DMS114 treated with DMSO at 0.1 percent for 48 hours (cell line): ENCODE measurements at regions not wholly inside any gene's neighbourhood (a gene's known extent, or its start where the extent isn't known, plus 50 kb on each side); places are given as distances from the start of the nearest gene placed in this dataset.
"Not testable (repeated sequence)": the region's sequence is repeated elsewhere in the genome, so short reads cannot be mapped to it uniquely, and the experiment has no call there.

ENCODE experiments used
- DNase-seq: peaks from one replicate; lab custom pipeline; 2025; ENCODE audit not compliant: unreplicated experiment; lab: John Stamatoyannopoulos, UW

DNA sequence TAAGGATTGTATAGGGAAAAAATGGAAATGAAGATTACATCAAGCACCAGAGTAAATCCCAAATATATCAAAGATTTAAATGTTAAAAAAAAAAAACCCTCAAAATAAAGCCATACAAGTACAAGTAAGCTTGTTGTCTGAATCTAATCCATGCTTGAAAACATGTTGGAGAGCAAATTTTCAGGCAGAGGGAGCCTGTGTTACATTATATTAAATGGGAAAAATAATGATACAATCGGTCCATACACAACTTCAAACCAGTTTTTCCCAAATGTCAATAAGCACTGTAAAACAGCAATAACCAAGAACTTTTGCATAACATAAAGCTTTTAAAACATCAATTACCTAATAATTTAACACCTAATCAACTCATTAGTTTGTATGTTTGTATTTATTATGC, 949.4 kb upstream of the ADGRL4 start:
- no peak for DNase-seq

DNA sequence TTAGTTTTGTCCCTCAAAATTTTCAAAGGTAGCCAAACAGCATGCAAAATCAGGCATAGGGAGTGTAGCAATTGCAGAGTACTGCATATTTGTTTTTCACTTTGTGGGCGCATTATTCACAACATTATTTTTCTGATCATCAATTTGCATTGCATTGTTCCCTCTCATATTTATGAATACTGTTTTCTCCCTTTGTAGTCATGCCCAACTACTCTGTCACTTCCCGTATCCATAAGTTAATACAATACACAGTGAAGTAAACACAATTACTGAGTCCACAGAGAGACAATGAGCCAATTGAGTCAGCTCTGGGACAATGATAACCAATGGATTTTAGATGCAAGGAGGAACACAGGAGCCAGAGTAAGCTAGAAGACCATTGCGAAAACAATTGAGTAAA, 944.0 kb upstream of the ADGRL4 start:
- DNase-seq = no peak

DNA sequence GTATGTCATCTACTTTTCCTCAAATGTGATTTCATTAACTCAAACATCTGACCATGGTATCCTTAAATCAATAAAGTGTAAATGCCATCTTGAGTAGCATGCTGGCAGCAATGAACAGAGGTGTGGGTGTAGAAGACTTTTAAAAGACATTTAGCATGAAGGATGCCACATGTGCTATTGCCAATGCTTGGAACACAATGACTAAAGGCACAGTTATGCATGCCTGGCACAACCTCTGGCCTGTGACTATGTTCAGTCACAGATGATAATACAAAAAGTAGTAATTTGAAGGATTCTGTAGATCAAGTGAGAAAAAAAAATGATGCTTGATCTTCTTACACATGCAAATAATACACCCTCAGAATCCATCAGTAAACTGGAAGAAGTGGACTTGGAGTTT, 938.9 kb upstream of the ADGRL4 start:
- DNase-seq = no peak

DNA sequence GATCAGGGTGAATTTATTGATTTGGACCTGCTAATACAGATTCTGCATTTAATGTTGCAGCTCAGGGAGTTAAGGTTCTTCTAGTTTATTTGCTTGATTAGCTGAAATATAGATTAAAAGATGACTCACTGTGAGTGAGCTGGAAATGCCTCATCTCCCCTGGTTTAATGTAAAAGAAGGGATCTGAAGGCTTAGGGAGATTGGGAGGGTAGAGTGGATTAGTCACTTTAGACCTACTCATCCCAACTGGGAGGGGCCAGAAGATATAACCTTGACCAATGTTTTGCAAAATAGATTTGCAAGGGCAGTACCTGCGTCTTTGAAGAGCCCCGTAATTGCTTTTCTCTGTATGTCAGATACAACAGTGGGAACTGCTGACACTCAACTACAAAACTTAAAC, 922.8 kb upstream of the ADGRL4 start:
- DNase-seq = no peak

DNA sequence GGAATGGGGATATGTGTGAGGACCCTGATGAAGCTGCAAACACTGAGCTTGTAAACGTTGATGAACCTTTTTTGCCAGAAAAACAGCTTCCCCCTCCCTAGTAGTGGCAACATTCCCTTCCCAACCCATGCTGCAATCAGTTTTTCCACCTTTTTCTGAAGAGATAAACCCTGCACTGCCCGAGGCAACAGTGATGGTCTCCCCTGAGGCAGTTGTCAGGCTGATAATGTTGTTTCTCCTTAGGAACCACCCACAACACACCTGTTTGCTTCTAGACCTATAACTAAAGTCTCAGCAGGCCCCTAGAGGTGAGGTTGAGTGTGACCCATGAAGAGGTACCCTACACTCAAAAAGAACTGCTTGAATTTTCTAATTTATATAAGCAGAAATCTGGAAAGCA, 922.4 kb upstream of the ADGRL4 start:
- no peak for DNase-seq

DNA sequence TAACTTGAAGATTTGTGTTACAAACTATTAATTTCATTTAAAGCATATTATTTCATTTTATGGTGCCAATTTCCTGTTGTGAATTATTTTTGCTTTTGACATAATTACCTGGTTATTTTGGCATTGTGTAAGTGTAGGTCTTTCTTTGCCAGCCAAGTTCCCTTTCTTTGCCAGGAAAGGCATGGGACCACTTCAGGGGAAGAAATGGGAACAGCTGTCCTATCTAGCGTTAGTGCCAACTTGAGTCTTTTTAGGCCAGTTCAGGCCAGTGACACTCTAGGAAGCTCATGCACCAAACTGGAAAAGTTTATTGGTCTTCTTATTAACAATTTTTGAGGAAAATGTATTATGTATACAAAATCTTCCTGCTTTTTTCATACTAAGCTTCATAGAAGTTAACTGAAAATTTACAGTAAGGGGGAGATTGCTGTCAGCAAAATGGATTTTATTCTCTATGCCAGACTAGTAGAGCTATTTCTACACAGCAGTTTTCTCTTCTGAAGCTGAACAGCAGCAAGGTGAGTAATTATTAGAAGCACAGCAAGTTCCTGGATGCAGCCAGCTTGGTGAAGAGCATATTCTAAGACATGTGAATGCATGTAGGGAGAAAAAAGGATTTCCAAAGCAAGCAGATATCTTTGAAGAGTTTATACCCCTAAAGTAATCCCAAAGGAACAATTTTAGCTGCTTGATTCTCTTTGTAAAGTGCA, 914.6 kb upstream of the ADGRL4 start:
- DNase-seq = no peak

DNA sequence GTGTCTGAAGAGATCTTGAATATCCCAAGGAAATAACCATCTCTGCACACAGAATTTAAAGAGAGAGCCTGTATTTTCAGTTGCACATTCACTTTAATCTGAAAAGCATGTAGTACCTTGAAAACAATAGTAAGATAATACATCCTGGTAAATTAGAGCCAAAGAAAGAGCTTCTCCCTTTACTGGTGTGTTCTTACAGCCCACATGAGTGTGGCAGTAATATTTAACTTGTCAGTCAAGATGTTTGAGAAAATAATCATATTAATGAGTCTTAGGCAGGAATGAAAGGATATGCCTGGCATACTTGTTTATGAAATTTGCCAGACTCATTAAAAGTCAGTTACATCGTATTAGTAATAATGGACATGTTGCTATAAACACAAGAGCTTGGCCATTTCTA, 908.4 kb upstream of the ADGRL4 start:
- no peak for DNase-seq

DNA sequence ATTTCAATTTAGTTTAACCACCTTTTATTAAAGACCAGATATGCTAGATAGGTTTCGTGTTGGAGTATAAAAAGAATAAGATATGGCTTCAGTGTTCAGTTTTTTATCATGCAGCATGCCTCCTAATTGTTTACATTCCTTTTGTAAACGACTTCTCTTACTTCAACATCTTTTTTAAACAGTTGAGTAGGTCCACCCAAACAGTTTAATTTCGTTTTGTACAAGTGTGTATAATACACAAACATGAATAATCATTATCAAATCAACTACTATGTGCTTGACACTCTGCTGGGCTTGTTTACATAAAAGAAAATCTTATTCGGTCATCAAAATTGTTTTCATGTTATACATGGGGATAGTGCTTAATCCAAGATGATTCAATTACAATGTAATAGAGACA, 906.3 kb upstream of the ADGRL4 start:
- DNase-seq = no peak

DNA sequence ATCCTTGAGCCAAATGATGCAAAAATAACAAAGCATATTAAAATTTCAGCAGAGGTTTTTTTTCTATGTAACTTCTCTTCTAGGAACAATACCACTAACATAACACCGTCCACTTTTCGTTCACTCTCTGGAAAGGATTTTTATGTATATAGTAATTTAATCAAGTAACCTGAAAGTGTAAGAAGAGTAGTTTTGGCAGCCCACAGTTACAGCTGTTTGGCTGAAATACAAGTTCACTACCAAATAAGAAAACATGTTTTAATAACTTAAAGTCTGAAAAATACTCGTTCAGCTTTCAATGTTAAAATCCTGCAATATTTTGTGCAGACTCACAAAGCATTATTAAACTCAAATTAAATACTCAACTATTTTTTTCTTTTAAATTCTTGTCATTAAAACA, 896.8 kb upstream of the ADGRL4 start:
- no peak for DNase-seq

DNA sequence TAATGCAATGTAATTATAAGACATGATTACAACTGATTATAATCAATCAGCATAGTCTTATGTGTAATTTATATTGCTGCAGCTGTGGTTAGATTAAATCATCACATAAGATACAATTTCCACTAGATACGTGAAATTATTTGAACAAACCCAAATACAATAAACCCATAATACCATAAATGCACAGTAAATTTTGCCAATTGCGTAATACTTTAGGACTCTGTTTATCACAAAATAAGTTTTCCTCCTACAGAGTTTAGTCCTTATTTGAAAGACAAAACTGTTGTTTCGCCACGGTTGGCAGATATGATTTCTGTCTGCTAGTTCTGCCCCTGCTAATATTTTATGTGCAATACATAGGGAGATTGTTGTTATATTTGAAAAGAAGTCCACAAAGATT, 895.9 kb upstream of the ADGRL4 start:
- DNase-seq = no peak

DNA sequence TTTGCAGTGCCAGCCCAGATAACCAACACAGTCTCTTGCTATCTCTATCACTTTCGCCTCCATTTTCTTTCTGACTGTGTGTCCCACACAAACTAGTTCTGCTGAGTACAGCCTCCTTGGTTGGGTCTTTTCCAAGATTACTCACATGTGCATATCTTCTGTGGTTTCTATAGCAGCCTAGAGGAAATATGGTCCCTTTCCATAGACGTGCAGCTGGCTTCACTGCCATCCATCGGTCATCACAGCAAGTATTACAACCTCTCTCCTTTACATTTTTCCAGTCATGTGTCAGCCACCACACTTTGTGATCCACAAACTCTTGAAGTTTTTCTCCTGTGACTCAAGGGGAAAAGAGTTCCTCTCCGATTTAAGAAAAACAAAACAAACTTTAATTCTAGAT, 893.4 kb upstream of the ADGRL4 start:
- no peak for DNase-seq

DNA sequence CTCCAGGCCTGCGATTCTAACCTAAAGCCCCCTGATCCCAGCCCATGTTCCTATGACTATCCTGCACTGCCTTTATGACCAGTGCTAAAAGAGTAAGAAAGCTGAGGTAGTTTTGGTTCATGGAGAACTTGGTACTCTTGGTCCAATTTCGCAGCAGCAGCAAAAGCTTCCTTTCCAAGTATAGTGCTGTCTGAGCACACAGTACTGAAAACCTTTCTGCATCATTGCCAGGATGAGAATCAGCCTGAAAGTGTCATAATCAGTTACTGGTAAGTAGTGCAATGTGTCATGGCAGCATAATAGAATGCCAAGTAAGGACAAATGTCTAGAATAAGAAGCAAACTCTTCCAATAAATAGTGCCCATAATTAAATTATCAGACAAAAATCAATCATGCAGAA, 889.6 kb upstream of the ADGRL4 start:
- no peak for DNase-seq

DNA sequence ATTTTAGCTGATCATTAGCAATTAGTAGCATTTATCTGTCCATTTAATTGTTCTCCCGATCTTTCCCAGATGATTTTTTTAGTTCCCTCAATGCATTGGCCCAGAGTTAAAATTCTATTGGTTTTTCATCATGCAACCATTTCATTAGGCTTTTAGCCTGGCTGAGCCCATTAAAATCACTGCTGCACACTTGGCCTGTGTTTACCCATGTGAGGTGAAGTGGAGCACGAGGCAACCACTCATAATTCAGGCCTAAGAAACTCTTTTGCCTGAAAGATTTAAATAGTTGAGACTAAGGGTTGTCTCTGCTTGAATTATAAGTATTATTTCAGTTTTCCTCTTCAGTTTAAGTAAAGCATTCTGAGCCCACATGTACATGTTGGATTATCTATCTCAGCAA, 889.0 kb upstream of the ADGRL4 start:
- no peak for DNase-seq

DNA sequence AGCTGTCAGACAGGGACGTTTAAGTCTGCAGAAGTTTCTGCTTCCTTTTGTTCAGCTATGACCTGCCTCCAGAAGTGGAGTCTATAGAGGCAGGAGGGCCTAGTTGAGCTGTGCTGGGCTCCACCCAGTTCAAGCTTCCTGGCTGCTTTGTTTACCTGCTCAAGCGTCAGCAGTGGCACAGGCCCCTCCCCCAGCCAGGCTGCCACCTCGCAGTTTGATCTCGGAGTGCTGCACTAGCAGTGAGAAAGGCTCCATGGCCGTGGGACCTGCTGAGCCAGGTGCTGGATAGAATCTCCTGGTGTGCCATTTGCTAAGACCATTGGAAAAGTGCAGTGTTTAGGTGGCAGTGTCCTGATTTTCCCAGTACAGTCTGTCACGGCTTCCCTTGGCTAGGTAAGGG, 887.6 kb upstream of the ADGRL4 start:
- DNase-seq = not testable (repeated sequence)

DNA sequence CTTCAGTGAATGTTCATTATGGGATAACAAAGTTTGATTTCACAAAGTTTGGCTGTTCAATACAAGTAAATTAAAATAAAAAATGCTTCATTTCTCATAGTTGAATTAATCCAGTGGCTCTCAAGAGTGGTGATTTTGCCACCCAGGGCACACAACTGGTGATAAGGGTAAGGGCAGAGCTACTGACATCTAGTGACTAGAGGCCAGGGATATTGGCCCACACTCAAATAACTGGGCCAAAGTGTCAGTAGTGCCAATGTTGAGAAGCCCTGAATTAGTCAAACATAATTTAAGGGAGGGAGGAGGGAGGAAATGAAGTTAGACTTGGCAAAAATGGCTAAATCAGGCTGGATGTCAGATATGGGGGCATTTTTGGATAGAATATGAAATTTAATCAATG, 880.5 kb upstream of the ADGRL4 start:
- DNase-seq = no peak

DNA sequence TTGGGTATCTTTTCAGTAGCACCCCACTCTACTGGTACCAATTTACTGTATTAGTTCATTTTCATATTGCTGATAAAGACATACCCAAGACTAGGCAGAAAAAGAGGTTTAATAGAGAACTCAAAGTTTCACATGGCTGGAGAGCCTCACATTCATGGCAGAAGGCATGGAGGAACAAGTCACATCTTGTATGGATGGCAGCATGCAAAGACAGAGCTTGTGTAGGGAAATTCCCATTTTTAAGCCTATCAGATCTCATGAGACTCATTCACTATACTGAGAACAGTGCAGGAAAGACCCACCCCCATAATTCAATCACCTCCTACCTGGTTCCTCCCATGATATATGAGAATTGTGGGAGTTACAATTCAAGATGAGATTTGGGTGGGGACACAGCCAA, 878.6 kb upstream of the ADGRL4 start:
- DNase-seq = no peak

DNA sequence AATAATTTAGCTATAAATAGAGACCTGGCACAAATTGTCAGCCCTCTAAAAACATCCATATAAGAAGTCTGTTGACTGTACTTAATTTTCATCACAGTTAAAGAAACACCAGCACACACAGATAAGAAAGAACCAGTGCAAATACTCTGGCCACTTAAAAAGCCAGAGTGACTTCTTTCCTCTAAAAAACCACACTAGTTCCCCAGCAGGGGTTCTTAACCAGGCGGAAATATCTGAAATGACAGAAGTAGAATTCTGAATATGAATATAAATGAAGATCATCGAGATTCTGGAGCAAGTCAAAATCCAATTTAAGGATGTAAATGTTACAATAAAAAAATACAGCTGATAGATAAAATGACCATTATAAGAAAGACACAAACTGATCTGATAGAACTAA, 870.6 kb upstream of the ADGRL4 start:
- DNase-seq = no peak

DNA sequence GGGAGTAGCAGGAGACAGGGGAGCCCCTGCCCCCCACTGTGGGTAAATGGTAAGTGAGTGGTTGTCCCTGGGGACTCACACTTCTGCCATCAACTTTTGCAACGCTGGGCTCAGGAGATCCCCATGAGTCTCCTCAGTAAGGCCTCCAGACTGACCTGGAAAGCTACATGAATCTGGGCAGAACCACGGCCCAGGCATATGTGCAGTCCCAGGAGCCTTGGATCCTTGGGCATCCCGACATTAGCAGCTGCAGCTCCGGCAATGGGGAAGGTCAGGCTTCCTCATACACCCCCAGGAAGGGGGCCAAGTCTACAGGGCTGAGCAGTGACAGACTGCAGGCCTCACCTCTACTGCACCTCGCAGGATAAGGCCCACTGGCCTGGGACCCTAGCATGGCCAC, 868.7 kb upstream of the ADGRL4 start:
- no peak for DNase-seq

DNA sequence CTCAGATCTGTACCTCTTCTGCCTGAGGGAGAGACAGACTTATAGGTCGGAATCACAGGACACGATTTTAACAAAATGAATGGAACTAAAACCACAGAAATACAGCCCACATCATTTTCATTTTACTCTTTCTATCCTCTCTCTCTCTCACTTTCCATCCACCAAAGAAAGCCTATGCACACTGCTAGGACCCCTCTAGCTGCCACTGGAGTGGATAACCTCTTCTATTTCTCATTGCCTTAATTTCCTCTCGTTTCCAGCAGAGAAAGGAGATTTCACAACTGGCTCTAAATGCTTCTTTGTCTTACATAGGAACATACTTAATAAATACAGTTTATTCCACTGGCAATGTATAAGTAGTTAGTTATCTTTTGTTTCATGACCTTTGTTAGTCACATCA, 867.8 kb upstream of the ADGRL4 start:
- DNase-seq = no peak

DNA sequence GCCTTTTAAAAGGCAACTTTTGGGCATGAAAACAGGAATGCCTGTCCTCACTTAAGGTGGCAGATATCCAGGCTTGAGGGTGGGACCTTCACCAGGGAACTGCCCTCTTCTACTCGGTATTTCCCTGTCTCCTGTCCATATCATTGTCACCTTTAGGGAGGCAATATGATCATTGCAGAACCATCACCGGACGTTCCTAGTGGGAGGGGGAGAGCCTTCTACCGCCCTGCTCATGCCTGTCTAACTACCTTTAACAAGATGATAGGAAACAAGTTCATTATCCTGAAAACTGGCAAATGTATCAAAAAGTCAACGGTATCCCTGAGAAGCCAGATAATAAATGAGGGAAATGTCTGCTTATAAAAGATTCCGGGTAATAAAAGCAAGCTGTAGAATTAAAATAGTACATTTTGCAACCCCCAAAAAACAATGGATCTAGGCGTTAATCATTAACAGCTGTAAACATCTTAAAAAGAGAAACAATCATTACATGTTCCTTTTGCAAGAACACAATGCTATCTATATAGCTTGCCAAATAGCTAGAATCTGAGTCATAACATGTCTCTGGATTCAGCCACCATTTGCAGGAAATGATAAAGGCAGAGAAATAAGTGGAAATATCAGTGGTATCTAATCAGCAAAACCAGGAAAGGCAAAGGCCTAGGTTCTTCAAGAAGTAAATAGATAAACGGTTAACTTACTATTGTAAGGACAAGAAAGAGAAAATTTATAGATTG, 852.9 kb upstream of the ADGRL4 start:
- no peak for DNase-seq

DNA sequence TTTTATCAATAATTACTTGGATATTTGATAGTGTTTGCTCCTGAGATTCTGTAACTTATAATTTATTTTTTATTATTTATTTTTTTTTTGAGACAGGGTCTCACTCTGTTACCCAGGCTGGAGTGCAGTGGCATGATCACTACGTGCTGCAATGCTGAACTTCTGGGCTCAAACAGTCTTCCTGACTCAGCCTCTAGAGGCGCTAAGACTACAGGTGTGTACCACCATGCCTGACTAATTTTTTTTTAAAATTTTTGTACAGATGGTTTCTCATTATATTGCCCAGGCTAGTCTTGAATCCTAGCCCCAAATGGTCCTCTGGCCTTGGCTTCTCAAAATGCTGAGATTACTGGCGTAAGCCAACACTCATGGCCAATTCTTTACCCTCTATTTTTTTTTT, 845.5 kb upstream of the ADGRL4 start:
- no peak for DNase-seq

DNA sequence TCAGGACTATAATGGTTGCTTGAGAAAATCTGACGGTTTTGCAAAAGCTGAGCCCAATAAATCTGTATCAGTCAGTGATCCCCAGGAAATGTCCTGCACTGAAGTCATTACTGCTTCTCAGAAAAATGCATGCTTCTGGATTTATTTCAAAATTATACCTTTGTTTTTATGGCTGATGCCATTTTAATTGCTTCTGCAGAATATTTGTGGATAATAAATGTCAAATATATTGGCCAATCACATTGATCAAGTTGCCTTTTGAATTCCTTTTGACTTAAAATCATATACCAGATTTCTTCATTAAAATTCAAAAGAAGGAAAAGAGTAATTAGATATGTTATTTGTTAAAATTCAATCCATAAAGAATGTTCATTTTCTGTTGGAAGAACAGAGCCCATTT, 842.9 kb upstream of the ADGRL4 start:
- DNase-seq = no peak

DNA sequence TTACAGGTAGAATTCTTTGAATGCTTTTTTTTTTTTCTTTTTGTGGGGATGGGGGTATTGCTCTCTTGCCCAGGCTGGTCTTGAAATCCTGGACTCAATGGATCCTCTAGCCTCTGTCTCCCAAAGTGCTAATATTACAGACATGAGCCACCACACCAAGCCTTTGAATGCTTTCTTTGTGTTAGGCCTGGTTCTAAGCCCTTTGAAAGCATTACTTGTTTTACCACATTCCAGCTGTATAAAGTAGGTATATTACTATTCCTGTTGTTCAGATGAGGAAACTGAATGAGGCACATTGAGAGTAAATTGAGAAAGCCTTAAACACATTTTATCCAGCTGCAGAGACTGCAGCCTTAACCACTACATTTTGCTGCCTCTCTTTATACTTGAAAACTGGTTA, 841.8 kb upstream of the ADGRL4 start:
- DNase-seq = no peak
